Naive thymus-derived CD4-positive, alpha-beta T cell (primary cell): ENCODE measurements at regions not wholly inside any gene's neighbourhood (a gene's known extent, or its start where the extent isn't known, plus 50 kb on each side); places are given as distances from the start of the nearest gene placed in this dataset.

ENCODE experiments used
- ATAC-seq: fragments of 150-1000 bp; cut with Tn5 transposase; 2 replicates; pipeline ENCODE4 v1.10.0; 2021; ENCODE audit warnings: mild to moderate bottlenecking, moderate library complexity
- CTCF ChIA-PET: fragments of 350-600 bp; sonication (Branson Sonifier 250); formaldehyde crosslinking; loops from one replicate; lab custom pipeline; 2021; ENCODE audit warnings: antibody characterized with exemption; lab: Charles Lee
- POLR2A ChIA-PET: fragments of 350-600 bp; sonication (Branson Sonifier 250); formaldehyde crosslinking; loops from one replicate; lab custom pipeline; 2021; ENCODE audit warnings: antibody characterized with exemption, inconsistent platforms; lab: Charles Lee
- DNase-seq, 9 donors: peaks; one replicate each; pipeline versions ENCODE4 v3.0.0 to v3.0.0-alpha.2; 2020 to 2022; ENCODE audit warnings: mixed read lengths in 1 of 9
- H3K27ac ChIP-seq: one replicate; pipeline ENCODE4 v1.7.0; 2013; ENCODE audit warnings: mild to moderate bottlenecking, low read depth, low read length, moderate library complexity
- H3K27me3 ChIP-seq, 2 donors: one replicate each; pipeline ENCODE4 v1.7.0; 2013; ENCODE audit warnings: low read length in 2 of 2, mild to moderate bottlenecking in 2 of 2, moderate library complexity in 2 of 2; ENCODE audit not compliant: control insufficient read depth in 2 of 2, insufficient read depth in 2 of 2
- H3K36me3 ChIP-seq, 3 experiments: 1 replicate in 2 of 3; 2 replicates in 1 of 3; pipeline ENCODE4 v1.7.0; 2013; ENCODE audit warnings: low read length in 3 of 3, mild to moderate bottlenecking in 3 of 3, moderate library complexity in 1 of 3; ENCODE audit not compliant: insufficient read depth in 3 of 3, control insufficient read depth in 2 of 3
- H3K4me1 ChIP-seq, 2 donors: one replicate each; pipeline ENCODE4 v1.7.0; 2013; ENCODE audit warnings: low read length in 2 of 2, mild to moderate bottlenecking in 2 of 2, moderate library complexity in 1 of 2; ENCODE audit not compliant: control insufficient read depth in 2 of 2, insufficient read depth in 2 of 2
- H3K4me3 ChIP-seq: 2 replicates; pipeline ENCODE4 v1.7.0; 2013; ENCODE audit warnings: mild to moderate bottlenecking, low read length
- H3K9me3 ChIP-seq, 3 experiments: 1 replicate in 2 of 3; 2 replicates in 1 of 3; pipeline ENCODE4 v1.7.0; 2013; ENCODE audit warnings: low read length in 3 of 3; ENCODE audit not compliant: control insufficient read depth in 2 of 3
- H3K27ac Mint-ChIP-seq, 9 donors: one replicate each; pipeline ENCODE4 v1.8.0; 2020 to 2022; ENCODE audit warnings: mixed read lengths in 9 of 9, mild to moderate bottlenecking in 8 of 9, moderate library complexity in 5 of 9, inconsistent platforms in 2 of 9
- H3K27me3 Mint-ChIP-seq, 5 donors: one replicate each; pipeline ENCODE4 v1.8.0; 2021 to 2022; ENCODE audit warnings: mixed read lengths in 5 of 5, mild to moderate bottlenecking in 1 of 5
- H3K36me3 Mint-ChIP-seq, 5 donors: one replicate each; pipeline ENCODE4 v1.8.0; 2020 to 2022; ENCODE audit warnings: mixed read lengths in 5 of 5, mild to moderate bottlenecking in 3 of 5, inconsistent platforms in 1 of 5
- H3K4me1 Mint-ChIP-seq, 7 donors: one replicate each; pipeline ENCODE4 v1.8.0; 2020 to 2022; ENCODE audit warnings: mixed read lengths in 7 of 7, mild to moderate bottlenecking in 3 of 7, inconsistent platforms in 1 of 7
- H3K4me3 Mint-ChIP-seq, 10 donors: one replicate each; pipeline ENCODE4 v1.8.0; 2020 to 2022; ENCODE audit warnings: mild to moderate bottlenecking in 10 of 10, mixed read lengths in 10 of 10, moderate library complexity in 6 of 10, inconsistent platforms in 2 of 10
- H3K9me3 Mint-ChIP-seq, 11 donors: one replicate each; pipeline ENCODE4 v1.8.0; 2020 to 2022; ENCODE audit warnings: mixed read lengths in 11 of 11, mild to moderate bottlenecking in 4 of 11, inconsistent platforms in 1 of 11, moderate library complexity in 1 of 11
- intact Hi-C, 2 donors: fragments of 100-400 bp; cut with micrococcal nuclease; formaldehyde crosslinking; loops; one replicate each; pipeline ENCODE4 v1.15.1; 2023

- no peaks in the 10 kb centered on the region for H3K36me3 Mint-ChIP-seq
These were observed 604.7 kb upstream of the SALL1 start for GRCh38 chr16:51755577-51756355.

GRCh38 chr16:51755039-51755501 is 604.0 kb upstream of the SALL1 start:
- Histone ChIP-seq H3K4me1 (no peaks in the 10 kb centered on the region), H3K9me3 (no peaks in the 10 kb centered on the region), H3K27ac (no peak overlapping the region), H3K4me3 (no peak overlapping the region), H3K27me3 (no peaks in the 10 kb centered on the region), H3K36me3 (no peaks in the 10 kb centered on the region)
- H3K4me1 Mint-ChIP-seq, result no peaks in the 10 kb centered on the region
- peaks cover 0 to 2% (median 0%) of the 10 kb centered on the region in 11 donors for H3K9me3 Mint-ChIP-seq
- intact Hi-C loops, result no loop called here
- peaks cover 0 to 9% (median 0%) of the 10 kb centered on the region in 5 donors for H3K27me3 Mint-ChIP-seq
- ChIA-PET CTCF (no interaction called here), POLR2A (no interaction called here)
- no peak overlapping the region for H3K4me3 Mint-ChIP-seq
- H3K27ac Mint-ChIP-seq, result no peak overlapping the region
- no peak for ATAC-seq
- DNase-seq, result no peak
- no peaks in the 10 kb centered on the region for H3K36me3 Mint-ChIP-seq

More at GRCh38 chr16:51755577-51756355, 604.7 kb upstream of the SALL1 start:
- CTCF ChIA-PET, result no interaction called here
- Histone ChIP-seq H3K9me3 (no peaks in the 10 kb centered on the region), H3K27me3 (no peaks in the 10 kb centered on the region), H3K27ac (no peak overlapping the region), H3K36me3 (no peaks in the 10 kb centered on the region), H3K4me3 (no peak overlapping the region), H3K4me1 (no peaks in the 10 kb centered on the region)
- ATAC-seq, result no peak
- no peaks in the 10 kb centered on the region for H3K4me1 Mint-ChIP-seq
- POLR2A ChIA-PET, result no interaction called here
- intact Hi-C loops, result no loop called here
- H3K27me3 Mint-ChIP-seq, result peaks cover 0 to 9% (median 1%) of the 10 kb centered on the region in 5 donors
- H3K27ac Mint-ChIP-seq, result no peak overlapping the region
- peaks cover 0 to 2% (median 0%) of the 10 kb centered on the region in 11 donors for H3K9me3 Mint-ChIP-seq
- no peak for DNase-seq
- no peak overlapping the region for H3K4me3 Mint-ChIP-seq

GRCh38 chr16:51753467-51754127 is 602.5 kb upstream of the SALL1 start:
- Mint-ChIP-seq H3K4me1 (no peaks in the 10 kb centered on the region), H3K36me3 (no peaks in the 10 kb centered on the region), H3K9me3 (peaks cover 0 to 3% (median 0%) of the 10 kb centered on the region in 11 donors), H3K27me3 (peaks cover 0 to 9% (median 0%) of the 10 kb centered on the region in 5 donors), H3K4me3 (no peak overlapping the region), H3K27ac (no peak overlapping the region)
- DNase-seq (no peak), ATAC-seq (no peak)
- Histone ChIP-seq H3K4me3 (no peak overlapping the region), H3K27me3 (no peaks in the 10 kb centered on the region), H3K27ac (no peak overlapping the region), H3K9me3 (no peaks in the 10 kb centered on the region), H3K4me1 (no peaks in the 10 kb centered on the region), H3K36me3 (no peaks in the 10 kb centered on the region)
- intact Hi-C loops, result no loop called here
- ChIA-PET POLR2A (no interaction called here), CTCF (no interaction called here)

GRCh38 chr16:51752438-51752995 is 601.4 kb upstream of the SALL1 start:
- no peak overlapping the region for H3K27ac ChIP-seq
- ATAC-seq (no peak), DNase-seq (no peak)
- H3K4me1 Mint-ChIP-seq, result no peaks in the 10 kb centered on the region
- no peaks in the 10 kb centered on the region for H3K4me1 ChIP-seq
- H3K27me3 Mint-ChIP-seq, result peaks cover 0 to 9% (median 0%) of the 10 kb centered on the region in 5 donors
- POLR2A ChIA-PET, result no interaction called here
- H3K4me3 Mint-ChIP-seq, result no peak overlapping the region
- intact Hi-C loops, result no loop called here
- H3K36me3 ChIP-seq, result no peaks in the 10 kb centered on the region
- no peaks in the 10 kb centered on the region for H3K36me3 Mint-ChIP-seq
- no peaks in the 10 kb centered on the region for H3K27me3 ChIP-seq
- H3K4me3 ChIP-seq, result no peak overlapping the region
- H3K9me3 Mint-ChIP-seq, result peaks cover 0 to 6% (median 0%) of the 10 kb centered on the region in 11 donors
- H3K27ac Mint-ChIP-seq, result no peak overlapping the region
- CTCF ChIA-PET, result no interaction called here
- H3K9me3 ChIP-seq, result no peaks in the 10 kb centered on the region

DNA sequence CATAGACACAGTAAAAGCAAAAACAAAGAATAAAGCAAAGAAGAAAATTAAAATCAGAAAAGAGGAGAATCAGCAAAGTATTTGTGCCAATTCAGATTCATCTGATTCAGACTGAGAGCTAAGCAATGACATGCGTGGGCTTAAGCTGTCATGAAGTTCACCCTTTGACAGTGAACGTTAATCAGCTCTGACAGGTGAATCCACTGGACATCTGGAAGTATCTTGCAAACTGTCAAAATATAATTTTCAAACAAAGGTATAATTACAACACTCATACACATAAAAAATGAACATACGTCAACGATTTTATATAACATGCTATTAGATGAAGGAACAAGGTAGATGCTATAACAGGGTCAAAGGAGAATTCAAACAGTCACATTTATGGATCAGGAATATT is 596.3 kb upstream of the SALL1 start:
- Histone ChIP-seq H3K27me3 (no peaks in the 10 kb centered on the region), H3K4me1 (no peaks in the 10 kb centered on the region), H3K9me3 (no peaks in the 10 kb centered on the region), H3K4me3 (no peak overlapping the region), H3K36me3 (no peaks in the 10 kb centered on the region), H3K27ac (no peak overlapping the region)
- ChIA-PET POLR2A (no interaction called here), CTCF (no interaction called here)
- Mint-ChIP-seq H3K4me3 (no peak overlapping the region), H3K4me1 (no peaks in the 10 kb centered on the region), H3K27ac (no peak overlapping the region), H3K9me3 (peaks cover 0 to 25% (median 6%) of the 10 kb centered on the region in 11 donors), H3K27me3 (no peaks in the 10 kb centered on the region), H3K36me3 (no peaks in the 10 kb centered on the region)
- intact Hi-C loops, result no loop called here
- ATAC-seq (no peak), DNase-seq (no peak)

DNA sequence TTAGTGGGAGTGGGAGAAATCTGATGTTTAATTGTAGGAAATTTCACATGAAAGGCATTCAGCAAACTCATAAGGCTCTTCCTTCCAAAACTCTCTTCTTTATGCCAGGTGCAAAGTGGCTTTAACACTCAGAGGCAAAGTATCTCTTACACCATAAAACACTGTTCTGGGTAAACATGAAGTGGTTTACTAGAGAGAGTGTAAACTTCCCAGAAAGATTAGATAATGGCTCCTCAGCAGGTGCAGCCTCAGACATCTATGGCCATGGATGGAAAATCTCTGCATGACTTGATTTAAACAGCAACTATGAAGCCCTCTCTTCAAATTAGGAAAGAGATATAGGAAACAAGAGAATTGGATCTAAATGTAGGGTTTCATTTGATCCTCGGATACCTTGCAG is 583.1 kb upstream of the SALL1 start:
- H3K4me3 Mint-ChIP-seq, result no peak overlapping the region
- no peaks in the 10 kb centered on the region for H3K4me1 ChIP-seq
- peaks cover 0 to 22% (median 4%) of the 10 kb centered on the region in 11 donors for H3K9me3 Mint-ChIP-seq
- no peak overlapping the region for H3K27ac ChIP-seq
- no peaks in the 10 kb centered on the region for H3K27me3 Mint-ChIP-seq
- H3K9me3 ChIP-seq, result no peaks in the 10 kb centered on the region
- no peaks in the 10 kb centered on the region for H3K4me1 Mint-ChIP-seq
- H3K36me3 ChIP-seq, result no peaks in the 10 kb centered on the region
- CTCF ChIA-PET, result no interaction called here
- DNase-seq, result no peak
- H3K27me3 ChIP-seq, result no peaks in the 10 kb centered on the region
- no peaks in the 10 kb centered on the region for H3K36me3 Mint-ChIP-seq
- no peak overlapping the region for H3K27ac Mint-ChIP-seq
- H3K4me3 ChIP-seq, result no peak overlapping the region
- POLR2A ChIA-PET, result no interaction called here
- intact Hi-C loops, result no loop called here
- ATAC-seq, result no peak
